ENCODE measurements at regions not wholly inside any gene's neighbourhood (a gene's known extent, or its start where the extent isn't known, plus 50 kb on each side); places are given as distances from the start of the nearest gene placed in this dataset.
A peak's percentile ranks its signal among the peaks of the same experiment; 100 is the strongest.
"Not testable (repeated sequence)": the region's sequence is repeated elsewhere in the genome, so short reads cannot be mapped to it uniquely, and the experiment has no call there.

DNA sequence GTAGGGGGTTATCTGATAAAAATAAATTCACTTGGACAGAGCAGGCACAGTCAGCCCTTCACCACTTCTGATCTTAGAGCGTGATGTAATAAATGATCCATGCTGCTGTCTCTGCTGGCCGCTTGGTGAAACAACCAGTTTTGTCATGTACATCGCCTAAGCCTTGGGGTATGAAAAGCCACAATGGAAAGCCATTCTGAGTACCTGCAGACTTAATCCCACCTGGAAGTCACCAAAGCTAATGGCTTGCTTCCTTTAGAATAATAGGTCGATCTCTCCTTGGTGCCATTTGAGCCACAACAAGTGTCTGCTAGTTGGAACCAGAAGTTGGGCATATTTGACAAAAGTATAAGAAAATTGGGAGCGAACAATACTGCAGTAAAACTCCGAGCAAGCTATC, 1649.7 kb upstream of the SPRY2 start:
- in situ Hi-C loops (cut with HindIII; ENCODE audit: low pct_unique_long_range_greater_than_20kb, low sequenced_read_pairs): no loop called here

DNA sequence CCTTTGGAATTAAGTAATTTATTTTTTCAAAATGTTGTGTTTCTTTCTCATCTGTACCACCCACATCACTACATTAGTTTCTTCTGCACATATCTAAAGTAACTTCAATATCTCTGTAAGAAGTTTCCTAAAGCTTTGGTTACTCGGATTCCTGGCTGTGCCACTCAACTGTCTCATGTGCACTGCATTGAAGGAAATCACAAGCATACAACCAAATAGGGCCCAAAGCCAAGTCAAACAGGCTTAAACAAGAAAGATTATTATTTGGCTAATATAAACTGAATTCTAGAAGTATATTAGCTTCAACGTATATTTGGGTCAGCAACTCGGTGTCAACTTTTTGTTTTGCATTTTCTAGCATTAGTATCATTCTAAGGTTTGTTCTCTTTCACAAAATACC, 1647.6 kb upstream of the SPRY2 start:
- in situ Hi-C loops (cut with HindIII; ENCODE audit: low pct_unique_long_range_greater_than_20kb, low sequenced_read_pairs): no loop called here
- no peak for DNase-seq (ENCODE audit: low read depth, low spot score)

More for the DNA sequence above, 1649.7 kb upstream of the SPRY2 start:
- peak; percentile 31 for DNase-seq (ENCODE audit: low read depth, low spot score)

DNA sequence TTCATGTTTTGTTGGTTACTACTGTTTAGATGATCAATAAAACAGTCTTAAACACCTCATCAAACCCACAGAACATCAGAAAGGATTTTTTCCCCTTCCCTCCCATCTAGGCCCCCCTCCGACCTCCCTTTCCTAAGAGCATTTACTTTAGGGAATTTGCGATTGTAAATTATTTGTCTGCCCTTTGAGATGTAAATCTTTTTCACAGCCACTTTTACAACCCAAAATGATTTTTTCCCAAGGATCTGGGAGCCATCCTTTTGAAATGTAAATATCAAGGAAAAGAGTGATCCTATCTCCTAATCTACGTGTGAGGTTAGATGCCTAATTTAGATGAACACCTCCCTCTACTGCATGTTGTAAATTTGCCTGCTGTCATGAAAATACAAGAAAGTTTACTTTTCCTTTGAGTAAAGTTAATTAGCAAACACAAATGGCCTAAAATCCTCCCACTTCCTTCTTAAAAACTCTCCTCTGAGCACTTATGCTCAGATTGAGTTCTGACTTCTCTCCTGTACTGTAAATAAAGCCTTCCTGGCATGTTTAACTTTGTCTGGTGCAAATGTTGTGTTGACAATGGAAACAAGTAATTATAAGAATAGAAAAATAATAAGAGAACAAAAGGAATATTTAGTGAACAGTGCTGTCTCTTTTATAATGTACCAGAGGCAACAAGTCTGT, 1646.9 kb upstream of the SPRY2 start:
- in situ Hi-C loops (cut with HindIII; ENCODE audit: low pct_unique_long_range_greater_than_20kb, low sequenced_read_pairs): no loop called here
- DNase-seq (ENCODE audit: low read depth, low spot score): no peak

DNA sequence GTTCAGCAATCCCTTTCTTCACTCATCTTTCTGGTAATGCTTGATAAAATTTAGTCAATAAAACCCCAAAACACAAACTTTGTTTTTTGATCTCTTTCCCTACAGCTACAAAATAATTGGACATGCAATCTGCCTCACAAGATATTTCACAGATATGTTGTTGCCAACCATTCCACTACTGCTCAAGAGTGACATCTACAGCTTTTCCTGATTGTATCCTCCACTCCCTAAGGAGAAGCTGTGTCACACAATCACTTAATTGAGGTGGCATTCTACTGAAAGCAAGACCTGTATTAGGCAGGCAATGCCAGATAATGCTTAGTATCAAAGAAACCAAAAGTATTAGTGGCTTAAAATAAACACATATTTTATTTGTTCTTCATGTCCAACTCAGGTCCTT, 1646.2 kb upstream of the SPRY2 start:
- in situ Hi-C loops (cut with HindIII; ENCODE audit: low pct_unique_long_range_greater_than_20kb, low sequenced_read_pairs): no loop called here

DNA sequence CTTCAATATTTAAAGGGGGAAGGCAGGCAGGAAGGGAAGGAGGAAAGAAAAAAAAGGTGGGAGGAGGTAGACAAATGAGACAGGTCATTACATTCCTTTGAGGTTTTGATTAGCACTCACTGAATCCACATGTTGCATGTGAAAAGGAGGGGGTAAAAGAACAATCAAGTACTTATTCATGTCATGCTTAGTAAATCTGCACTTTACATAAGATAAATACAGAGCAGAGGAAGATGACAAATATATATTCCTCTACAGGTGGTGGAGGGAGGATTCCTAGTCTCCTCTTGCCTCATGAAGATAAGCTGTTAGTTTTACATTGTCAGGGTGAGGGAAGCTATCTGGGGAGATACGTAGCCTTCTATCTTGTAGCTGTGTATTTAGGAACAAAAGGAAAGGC, 1645.4 kb upstream of the SPRY2 start:
- in situ Hi-C loops (cut with HindIII; ENCODE audit: low pct_unique_long_range_greater_than_20kb, low sequenced_read_pairs): no loop called here
- DNase-seq (ENCODE audit: low read depth, low spot score): no peak

More for the DNA sequence above, 1646.2 kb upstream of the SPRY2 start:
- DNase-seq (ENCODE audit: low read depth, low spot score): peak; percentile 34

DNA sequence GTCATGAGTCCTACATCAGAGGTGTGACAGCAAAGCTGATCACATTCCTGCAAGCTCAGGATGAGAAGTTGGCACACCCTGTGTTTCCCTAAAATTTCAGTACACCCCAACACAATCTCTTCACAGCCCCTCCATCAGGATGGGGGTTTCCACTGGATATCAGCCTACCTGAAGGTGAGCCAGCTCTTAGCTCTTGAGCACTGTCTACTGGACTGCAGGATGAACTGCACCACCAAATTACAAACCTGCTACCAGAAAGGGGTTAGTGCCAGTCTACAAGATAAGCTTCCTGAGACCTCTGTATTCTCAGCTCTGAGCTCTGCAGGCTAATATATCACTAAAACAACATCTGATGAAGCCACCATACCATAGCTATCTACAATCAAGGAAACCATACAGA, 1616.2 kb upstream of the SPRY2 start:
- DNase-seq (ENCODE audit: low read depth, low spot score): peak; percentile 51
- in situ Hi-C loops (cut with HindIII; ENCODE audit: low pct_unique_long_range_greater_than_20kb, low sequenced_read_pairs): no loop called here

DNA sequence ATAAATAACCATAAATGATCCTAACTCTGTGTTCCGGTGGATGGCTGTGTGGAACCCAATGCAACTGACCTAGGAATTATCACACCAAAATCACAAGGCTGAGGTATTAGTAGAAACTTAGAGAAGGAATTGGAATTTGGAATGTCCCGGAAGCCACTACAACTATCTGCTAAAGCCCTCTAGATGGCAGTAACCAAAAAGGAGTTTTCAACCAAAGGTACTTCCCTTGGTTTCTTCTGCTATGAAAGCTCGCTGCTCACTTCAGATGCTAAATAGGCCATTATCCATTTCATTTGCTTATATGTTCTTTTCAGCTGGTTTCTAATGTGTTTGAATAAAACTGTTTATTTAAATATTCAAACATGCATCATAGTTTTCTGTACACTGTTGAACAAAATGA, 1589.1 kb upstream of the SPRY2 start:
- DNase-seq (ENCODE audit: low read depth, low spot score): peak; percentile 67
- in situ Hi-C loops (cut with HindIII; ENCODE audit: low pct_unique_long_range_greater_than_20kb, low sequenced_read_pairs): no loop called here

DNA sequence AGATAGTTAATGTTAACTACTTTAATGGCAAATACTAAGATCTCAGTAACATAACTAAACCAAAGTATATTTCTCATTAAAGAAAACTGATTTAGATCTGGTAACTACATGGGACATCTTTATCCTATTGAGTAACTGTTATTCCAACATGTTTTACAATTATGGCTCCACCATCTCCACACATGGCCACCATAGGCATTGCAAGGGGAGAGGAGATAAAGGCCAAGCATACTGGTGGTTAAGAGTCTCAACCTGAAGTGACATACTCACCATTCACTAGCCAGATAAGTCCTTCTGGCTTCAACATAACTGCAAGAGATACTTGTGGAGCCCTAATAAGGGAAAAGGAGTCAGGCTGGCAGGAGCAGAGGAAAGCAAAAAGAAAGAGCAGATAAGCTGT, 1586.4 kb upstream of the SPRY2 start:
- DNase-seq (ENCODE audit: low read depth, low spot score): peak; percentile 50
- in situ Hi-C loops (cut with HindIII; ENCODE audit: low pct_unique_long_range_greater_than_20kb, low sequenced_read_pairs): no loop called here

DNA sequence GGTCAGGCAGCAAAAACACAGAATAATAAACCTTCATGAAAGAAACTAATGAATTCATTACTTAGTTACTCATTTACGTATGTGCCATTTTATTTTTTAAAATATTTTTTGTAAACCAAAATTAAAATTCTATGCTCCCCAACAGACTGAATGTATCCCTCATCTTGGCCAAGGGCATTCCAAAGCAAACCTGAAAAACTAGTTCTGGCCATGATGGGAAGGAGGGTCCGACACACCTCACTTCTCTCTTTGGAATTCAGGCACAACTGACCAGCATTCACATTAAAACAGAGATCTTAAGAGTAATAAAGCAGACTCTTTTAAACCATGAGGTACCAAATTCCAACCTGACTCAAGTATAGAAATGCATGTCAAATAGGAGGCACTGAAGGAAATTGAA, 1576.9 kb upstream of the SPRY2 start:
- in situ Hi-C loops (cut with HindIII; ENCODE audit: low pct_unique_long_range_greater_than_20kb, low sequenced_read_pairs): no loop called here
- DNase-seq (ENCODE audit: low read depth, low spot score): no peak

DNA sequence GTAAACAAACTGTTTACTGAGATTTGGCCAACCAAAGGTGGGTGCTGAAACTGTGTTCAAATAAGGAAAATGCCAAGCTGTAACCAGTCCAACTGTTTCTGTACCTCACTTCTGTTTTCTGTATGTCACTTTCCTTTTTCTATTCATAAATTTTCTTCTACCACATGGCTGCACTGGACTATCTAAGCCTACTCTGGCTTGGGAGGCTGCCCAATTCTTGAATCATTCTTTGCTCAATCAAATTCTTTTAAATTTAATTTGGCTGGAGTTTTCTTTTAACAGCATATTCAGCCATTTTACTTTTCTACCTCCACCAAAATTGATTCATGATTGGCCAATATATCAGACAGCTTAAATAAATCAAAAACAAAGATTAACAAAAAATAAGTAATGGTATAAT, 1575.5 kb upstream of the SPRY2 start:
- in situ Hi-C loops (cut with HindIII; ENCODE audit: low pct_unique_long_range_greater_than_20kb, low sequenced_read_pairs): no loop called here
- DNase-seq (ENCODE audit: low read depth, low spot score): no peak

DNA sequence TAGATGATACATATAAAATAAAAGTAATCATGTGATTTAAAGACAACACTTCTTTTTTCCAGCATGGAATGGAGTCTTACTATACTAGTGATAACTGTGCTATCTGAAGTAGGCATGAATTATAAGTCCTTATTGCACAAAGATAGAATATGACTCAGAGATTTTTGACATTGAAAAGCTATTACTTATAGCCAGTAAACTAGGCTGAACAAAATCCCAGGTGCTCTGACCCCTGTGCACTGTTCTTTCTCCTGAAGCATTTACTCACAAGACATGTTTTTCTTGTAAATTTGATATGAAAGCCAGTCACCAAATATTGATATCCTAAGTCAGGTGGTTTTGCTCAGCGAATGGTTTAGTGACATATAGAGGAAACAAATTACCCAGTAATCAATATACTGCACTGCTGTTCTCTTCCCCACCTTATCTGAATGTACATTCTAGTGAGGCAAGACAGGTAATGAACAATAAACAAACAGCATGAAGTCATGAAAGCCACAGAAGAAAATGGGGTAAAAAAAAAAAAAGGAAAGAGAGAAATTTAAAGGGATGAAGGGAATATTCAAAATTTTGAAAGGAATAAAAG, 1567.0 kb upstream of the SPRY2 start:
- no peak for DNase-seq (ENCODE audit: low read depth, low spot score)
- in situ Hi-C loops (cut with HindIII; ENCODE audit: low pct_unique_long_range_greater_than_20kb, low sequenced_read_pairs): no loop called here

DNA sequence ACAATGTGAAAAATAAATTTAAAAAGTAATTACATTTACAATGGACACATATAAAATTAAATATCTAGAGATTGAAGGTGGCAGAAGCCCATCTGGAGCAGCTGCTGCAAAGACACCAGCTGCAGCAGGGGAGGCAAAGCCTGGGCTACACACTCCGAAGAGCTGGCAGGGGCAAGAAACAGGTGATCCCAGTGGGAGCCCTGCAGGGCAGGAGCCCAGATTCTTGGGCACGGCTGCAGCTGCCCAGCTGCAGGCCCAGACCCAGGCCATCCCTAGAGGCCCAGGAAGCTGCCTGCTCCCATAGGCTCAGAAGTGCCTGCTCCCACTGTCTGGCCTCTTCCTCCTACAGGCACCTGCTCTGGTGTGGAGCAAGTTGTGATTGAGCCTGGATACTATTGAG, 1547.9 kb upstream of the SPRY2 start:
- no peak for DNase-seq (ENCODE audit: low read depth, low spot score)
- in situ Hi-C loops (cut with HindIII; ENCODE audit: low pct_unique_long_range_greater_than_20kb, low sequenced_read_pairs): no loop called here

DNA sequence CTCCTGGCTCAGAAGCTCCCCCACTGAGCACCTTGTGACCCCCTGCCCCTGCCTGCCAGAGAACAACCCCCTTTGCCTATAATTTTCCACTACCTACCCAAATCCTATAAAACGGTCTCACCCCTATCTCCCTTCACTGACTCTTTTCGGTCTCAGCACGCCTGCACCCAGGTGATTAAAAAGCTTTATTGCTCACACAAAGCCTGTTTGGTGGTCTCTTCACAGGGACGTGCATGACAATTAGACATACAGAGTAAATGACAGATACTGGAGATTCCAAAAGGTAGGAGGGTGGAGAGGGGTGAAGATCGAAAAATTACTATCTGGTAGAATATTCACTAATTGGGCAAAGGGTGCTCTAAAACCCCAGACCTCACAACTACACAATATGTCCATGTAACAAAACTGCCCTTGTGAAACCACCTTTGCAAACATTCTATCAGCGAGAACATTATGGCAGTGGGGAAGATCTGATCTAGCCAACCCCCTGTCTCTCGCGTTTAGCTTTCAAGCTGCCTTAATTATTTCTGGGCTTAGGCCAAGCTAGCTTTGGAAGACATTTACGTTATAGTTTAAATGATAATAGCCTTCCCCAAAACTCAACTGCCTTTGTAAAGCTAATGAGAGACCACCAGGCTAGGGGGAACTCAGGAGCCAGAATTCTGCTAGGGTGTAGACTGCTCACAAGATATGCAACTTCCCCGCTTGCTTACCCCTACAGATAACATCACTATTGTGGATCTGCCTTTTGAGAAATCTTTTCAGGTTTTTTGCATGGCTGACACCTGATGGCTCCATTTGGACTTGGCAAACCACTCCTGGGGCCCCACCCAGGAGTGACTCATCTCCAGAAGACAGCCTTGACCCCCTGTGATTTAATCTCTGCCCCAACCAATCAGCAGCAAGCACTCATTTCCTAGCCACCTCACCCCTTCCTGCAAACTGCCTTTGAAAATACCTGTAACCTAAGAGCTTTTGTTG, 1534.0 kb upstream of the SPRY2 start:
- no peak for DNase-seq (ENCODE audit: low read depth, low spot score)
- in situ Hi-C loops (cut with HindIII; ENCODE audit: low pct_unique_long_range_greater_than_20kb, low sequenced_read_pairs): no loop called here

DNA sequence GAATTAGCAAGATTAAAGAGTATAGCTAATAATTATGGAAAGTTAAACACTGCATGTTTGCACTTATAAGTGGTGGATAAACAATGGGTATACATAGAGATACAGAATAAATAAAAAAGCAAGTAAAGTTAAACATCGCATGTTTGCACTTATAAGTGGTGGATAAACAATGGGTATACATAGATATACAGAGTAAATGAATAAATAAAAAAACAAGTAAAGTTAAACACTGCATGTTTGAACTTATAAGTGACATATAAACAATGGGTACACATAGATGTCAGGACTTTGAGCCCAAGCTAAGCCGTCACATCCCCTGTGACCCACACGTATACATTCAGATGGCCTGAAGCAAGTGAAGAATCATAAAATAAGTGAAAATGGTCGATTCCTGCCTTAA, 1533.3 kb upstream of the SPRY2 start:
- in situ Hi-C loops (cut with HindIII; ENCODE audit: low pct_unique_long_range_greater_than_20kb, low sequenced_read_pairs): no loop called here
- no peak for DNase-seq (ENCODE audit: low read depth, low spot score)

DNA sequence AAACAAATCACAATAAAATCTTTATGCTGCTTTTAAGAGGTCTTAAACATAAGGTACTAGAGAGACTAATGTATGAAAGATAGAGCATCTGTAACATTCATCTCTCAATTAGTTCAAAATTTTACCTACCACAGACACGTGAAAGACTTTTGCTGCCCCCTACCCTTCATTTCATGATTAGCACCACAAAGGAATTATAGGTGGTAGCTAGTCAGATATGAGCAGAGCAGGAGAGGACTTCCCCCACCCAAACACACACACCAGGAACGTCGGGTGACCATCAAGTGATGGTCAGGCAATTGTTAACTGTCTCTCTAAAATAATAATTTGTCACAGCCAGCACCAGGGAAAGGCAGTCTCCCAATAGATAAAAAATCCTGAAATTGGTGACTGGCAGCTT, 1531.7 kb upstream of the SPRY2 start:
- in situ Hi-C loops (cut with HindIII; ENCODE audit: low pct_unique_long_range_greater_than_20kb, low sequenced_read_pairs): no loop called here
- DNase-seq (ENCODE audit: low read depth, low spot score): peak; percentile 68

DNA sequence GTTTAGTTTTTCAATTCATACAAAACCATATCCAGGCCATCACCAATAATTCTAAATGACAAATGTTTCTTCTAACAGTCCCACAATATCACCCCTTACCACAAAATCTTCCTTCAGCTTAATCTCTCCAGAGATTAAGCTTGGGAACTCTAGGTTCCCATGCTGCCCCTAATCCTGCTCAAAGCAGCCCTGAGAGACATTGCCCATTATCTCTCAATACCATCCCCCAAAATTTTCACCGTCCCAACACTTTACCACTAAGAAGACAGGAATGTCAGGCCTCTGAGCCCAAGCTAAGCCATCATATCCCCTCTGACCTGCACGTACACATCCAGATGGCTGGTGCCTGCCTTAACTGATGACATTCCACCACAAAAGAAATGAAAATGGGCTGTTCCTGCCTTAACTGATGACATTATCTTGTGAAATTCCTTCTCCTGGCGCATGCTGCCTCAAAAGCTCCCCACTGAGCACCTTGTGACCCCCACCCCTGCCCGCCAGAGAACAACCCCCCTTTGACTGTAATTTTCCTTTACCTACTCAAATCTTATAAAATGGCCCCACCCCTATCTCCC, 1530.9 kb upstream of the SPRY2 start:
- DNase-seq (ENCODE audit: low read depth, low spot score); in situ Hi-C loops (cut with HindIII; ENCODE audit: low pct_unique_long_range_greater_than_20kb, low sequenced_read_pairs): not testable (repeated sequence)

DNA sequence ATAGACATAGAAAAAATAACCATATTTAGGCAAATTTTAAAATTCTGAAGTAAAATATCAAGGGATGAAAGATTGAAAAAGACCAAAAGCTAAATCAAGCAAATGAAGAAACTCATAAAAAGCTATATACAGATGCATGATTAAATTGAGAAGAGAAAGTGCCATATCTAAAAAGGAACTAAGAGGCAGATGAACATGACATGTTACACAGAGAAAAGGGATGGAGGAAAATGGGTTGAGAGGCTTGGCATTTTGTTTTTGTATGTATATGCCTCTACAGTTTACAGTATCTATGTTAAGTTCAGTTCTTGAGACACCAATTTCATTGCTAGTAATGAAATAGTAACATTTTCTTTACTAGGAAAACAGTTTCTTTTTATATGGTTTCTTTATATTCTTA, 1507.4 kb upstream of the SPRY2 start:
- DNase-seq (ENCODE audit: low read depth, low spot score): no peak
- in situ Hi-C loops (cut with HindIII; ENCODE audit: low pct_unique_long_range_greater_than_20kb, low sequenced_read_pairs): no loop called here

DNA sequence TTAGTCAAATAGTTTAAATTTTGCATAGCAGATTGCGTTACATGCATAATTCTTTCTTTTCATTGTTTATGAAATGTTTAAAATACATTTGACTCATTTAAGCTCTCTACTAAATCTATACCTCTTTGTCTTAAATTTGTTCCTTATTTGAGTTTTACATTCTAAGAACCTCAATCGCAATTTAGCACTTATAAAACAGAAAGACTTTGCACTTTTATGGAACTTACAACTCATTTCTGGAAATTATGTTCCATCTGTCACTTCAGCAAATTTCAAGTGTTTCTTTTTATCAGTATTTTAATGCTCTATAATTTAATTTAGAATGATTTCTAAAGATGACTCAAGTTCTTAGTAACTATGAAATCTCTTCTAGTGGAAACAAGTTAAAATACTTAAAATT, 1505.8 kb upstream of the SPRY2 start:
- in situ Hi-C loops (cut with HindIII; ENCODE audit: low pct_unique_long_range_greater_than_20kb, low sequenced_read_pairs): no loop called here
- DNase-seq (ENCODE audit: low read depth, low spot score): no peak
